GM10248 (cell line): ENCODE measurements at regions not wholly inside any gene's neighbourhood (a gene's known extent, or its start where the extent isn't known, plus 50 kb on each side); places are given as distances from the start of the nearest gene placed in this dataset.
"Not testable (repeated sequence)": the region's sequence is repeated elsewhere in the genome, so short reads cannot be mapped to it uniquely, and the experiment has no call there.

ENCODE experiments used
- CTCF ChIA-PET: fragments of 300-600 bp; sonication (Branson Sonifier 250); formaldehyde crosslinking; extraction: SDS; loops from one replicate; lab custom pipeline; 2021; ENCODE audit warnings: antibody characterized with exemption; lab: Yijun Ruan, JAX
- POLR2A ChIA-PET: fragments of 350-650 bp; sonication (Branson Sonifier 250); formaldehyde crosslinking; extraction: SDS; loops from one replicate; lab custom pipeline; 2020; ENCODE audit warnings: antibody characterized with exemption; lab: Yijun Ruan, JAX
- DNase-seq: peaks from one replicate; pipeline ENCODE4 v3.0.0; 2012; ENCODE audit errors: extremely low spot score
- CTCF ChIP-seq: IDR thresholded peaks from 2 replicates; pipeline ENCODE4 v1.5.1; 2012; ENCODE audit warnings: mild to moderate bottlenecking, low read depth; ENCODE audit errors: extremely low read depth, missing control alignments, control extremely low read depth

- no peak for DNase-seq
- CTCF ChIA-PET = interaction anchor here (0.7 to 1.0 kb wide), 3 partner anchors 12 to 40 kb away, joined by 3 to 4 read pairs (median 3); no protein-coding TSS in a partner anchor
- TF ChIP-seq CTCF = no peak
- POLR2A ChIA-PET = no interaction called here
These were observed 139.1 kb upstream of the LRIG1 start for GRCh38 chr3:66639809-66640356.

GRCh38 chr3:66642019-66642418 is 141.2 kb upstream of the LRIG1 start:
- DNase-seq = no peak
- ChIA-PET CTCF (interaction anchor here (0.6 to 2.1 kb wide), 2 partner anchors 12 to 13 kb away, joined by 3 to 4 read pairs; no protein-coding TSS in a partner anchor), POLR2A (no interaction called here)
- TF ChIP-seq CTCF = no peak

GRCh38 chr3:66642484-66642883 is 141.7 kb upstream of the LRIG1 start:
- no peak for DNase-seq
- POLR2A ChIA-PET = no interaction called here
- TF ChIP-seq CTCF = no peak
- CTCF ChIA-PET = interaction anchor here (0.6 to 2.1 kb wide), 2 partner anchors 12 to 13 kb away, joined by 3 to 4 read pairs; no protein-coding TSS in a partner anchor

- POLR2A ChIA-PET = no interaction called here
- CTCF ChIA-PET = no interaction called here
- no peak for DNase-seq
- no peak for TF ChIP-seq CTCF
These were observed 143.7 kb upstream of the LRIG1 start for GRCh38 chr3:66644549-66644948.

GRCh38 chr3:66648975-66649374 is 148.2 kb upstream of the LRIG1 start:
- no peak for TF ChIP-seq CTCF
- no peak for DNase-seq
- ChIA-PET POLR2A (no interaction called here), CTCF (interaction anchor here (2.8 kb wide), 1 partner anchor 10 kb away, joined by 7 read pairs; no protein-coding TSS in a partner anchor)

- DNase-seq, POLR2A ChIA-PET: not testable (repeated sequence)
- CTCF ChIA-PET = interaction anchor here (0.7 kb wide), 1 partner anchor 11 kb away, joined by 3 read pairs; no protein-coding TSS in a partner anchor
These were observed 150.7 kb upstream of the LRIG1 start for GRCh38 chr3:66651520-66651919.

- CTCF ChIA-PET = interaction anchor here (0.7 kb wide), 1 partner anchor 12 kb away, joined by 3 read pairs; no protein-coding TSS in a partner anchor
- POLR2A ChIA-PET, DNase-seq: not testable (repeated sequence)
These were observed 151.3 kb upstream of the LRIG1 start for GRCh38 chr3:66652100-66652499.
